Activated naive CD4-positive, alpha-beta T cell treated with anti-CD3 and anti-CD28 coated beads, Interleukin-2, amount 50 U/mL, for 24 hours (primary cell): ENCODE measurements at regions not wholly inside any gene's neighbourhood (a gene's known extent, or its start where the extent isn't known, plus 50 kb on each side); places are given as distances from the start of the nearest gene placed in this dataset.
A peak's percentile ranks its signal among the peaks of the same experiment; 100 is the strongest.

Experiments used
- H3K27ac Mint-ChIP-seq: one replicate; pipeline ENCODE4 v1.8.0; 2021; ENCODE audit warnings: mild to moderate bottlenecking, mixed read lengths
- H3K27me3 Mint-ChIP-seq: one replicate; pipeline ENCODE4 v1.8.0; 2021; ENCODE audit warnings: mixed read lengths
- H3K36me3 Mint-ChIP-seq: one replicate; pipeline ENCODE4 v1.8.0; 2021; ENCODE audit warnings: mixed read lengths
- H3K4me1 Mint-ChIP-seq: one replicate; pipeline ENCODE4 v1.8.0; 2021; ENCODE audit warnings: mixed read lengths
- H3K4me3 Mint-ChIP-seq: one replicate; pipeline ENCODE4 v1.8.0; 2021; ENCODE audit warnings: mild to moderate bottlenecking, mixed read lengths
- H3K9me3 Mint-ChIP-seq: one replicate; pipeline ENCODE4 v1.8.0; 2021; ENCODE audit warnings: mixed read lengths

DNA sequence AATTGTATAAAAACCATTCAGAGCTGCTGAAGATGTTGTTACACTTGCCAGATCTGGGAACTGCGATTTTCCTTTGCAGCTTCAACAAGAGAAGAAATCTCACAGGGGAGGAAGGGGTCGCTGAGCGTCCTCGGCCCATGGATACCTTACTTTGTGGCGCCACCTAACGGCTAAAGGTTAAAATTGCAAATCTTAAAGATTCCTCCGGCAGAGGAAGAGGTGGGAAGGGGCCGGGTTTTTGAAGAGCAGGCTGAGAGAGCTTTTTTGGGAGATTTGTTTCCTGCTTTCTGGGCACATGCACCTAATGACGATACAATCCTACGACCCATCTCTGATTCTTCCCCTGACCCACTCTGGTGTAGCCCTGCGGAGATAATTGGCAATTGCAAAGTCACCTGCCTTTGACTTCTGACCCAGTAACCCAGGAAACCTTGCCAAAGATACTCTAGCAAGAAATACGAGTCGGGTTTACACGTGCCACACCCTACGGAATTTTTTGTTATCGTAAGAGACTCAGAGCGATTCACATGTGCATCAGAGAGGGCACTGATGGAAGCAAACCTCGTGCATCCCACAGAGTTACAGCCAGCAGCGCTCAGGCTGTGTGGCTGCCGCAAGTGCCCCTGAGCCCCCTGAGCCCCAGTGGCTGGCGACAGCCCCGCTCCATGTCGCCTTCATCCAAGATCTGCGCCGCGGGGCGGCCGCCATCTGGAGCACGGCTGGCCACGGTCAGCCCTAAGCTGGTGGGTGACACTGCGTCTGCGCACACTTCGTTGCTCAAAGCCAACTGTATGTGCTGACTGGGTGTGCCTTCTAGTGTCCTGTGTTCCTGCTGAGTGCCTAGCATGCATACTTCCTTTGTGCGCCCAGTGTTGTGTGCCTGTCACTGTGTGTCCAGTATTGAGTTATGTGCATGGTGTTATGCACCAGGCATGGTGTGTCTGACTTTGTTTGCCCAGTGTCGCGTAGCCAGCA lies 55.2 kb upstream of the CHRNA7 start:
- H3K9me3 Mint-ChIP-seq: no peaks in the 10 kb centered on the region
- peaks cover 17% of the 10 kb centered on the region for H3K27me3 Mint-ChIP-seq
- H3K27ac Mint-ChIP-seq: no peak overlapping the region
- H3K4me3 Mint-ChIP-seq: peak overlapping the region; percentile 41
- no peaks in the 10 kb centered on the region for H3K36me3 Mint-ChIP-seq
- H3K4me1 Mint-ChIP-seq: peaks cover 12% of the 10 kb centered on the region

DNA sequence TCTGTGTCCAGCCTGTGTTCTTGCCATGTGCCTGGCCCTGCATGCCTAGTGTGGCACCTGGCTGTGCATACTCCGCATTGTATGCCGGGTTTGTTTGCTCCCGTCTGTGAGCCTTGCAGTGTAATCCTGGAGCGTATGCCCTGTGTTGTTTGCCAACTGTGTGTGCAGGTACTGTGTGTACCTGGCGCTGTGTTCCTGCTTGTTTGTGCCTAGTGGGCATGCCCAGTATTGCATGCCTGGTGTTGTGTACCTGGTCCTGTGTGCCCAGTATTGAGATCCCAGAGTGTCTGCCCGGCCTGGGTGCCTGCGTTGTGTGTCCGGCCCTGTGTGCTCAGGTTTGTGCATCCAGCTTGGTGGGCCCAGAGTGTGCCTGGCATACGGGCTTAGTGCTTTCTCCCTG lies 54.5 kb upstream of the CHRNA7 start:
- Mint-ChIP-seq H3K4me1 (peaks cover 12% of the 10 kb centered on the region), H3K9me3 (no peaks in the 10 kb centered on the region), H3K27ac (no peak overlapping the region), H3K36me3 (no peaks in the 10 kb centered on the region), H3K27me3 (peaks cover 17% of the 10 kb centered on the region), H3K4me3 (no peak overlapping the region)

DNA sequence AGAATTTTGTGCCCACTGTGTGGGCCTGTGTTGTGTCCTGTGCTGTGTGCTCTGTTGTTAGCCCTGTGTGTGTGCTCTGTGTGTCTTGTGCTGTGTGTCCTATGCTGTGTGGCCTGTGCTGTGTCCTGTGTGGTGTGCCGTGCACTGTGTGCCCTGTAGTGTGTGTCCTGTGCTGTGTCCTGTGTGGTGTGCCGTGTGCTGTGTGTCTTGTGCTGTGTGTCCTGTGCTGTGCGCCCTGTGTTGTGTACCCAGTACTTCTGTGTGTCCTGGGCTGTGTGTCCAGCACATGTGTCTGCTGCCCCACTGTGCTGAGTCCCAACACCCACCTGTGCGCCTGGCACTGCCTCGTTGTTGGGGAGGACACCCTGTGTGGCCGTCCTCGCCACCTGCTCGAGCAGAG lies 53.2 kb upstream of the CHRNA7 start:
- no peaks in the 10 kb centered on the region for H3K9me3 Mint-ChIP-seq
- H3K4me1 Mint-ChIP-seq: peaks cover 12% of the 10 kb centered on the region
- no peaks in the 10 kb centered on the region for H3K36me3 Mint-ChIP-seq
- H3K4me3 Mint-ChIP-seq: no peak overlapping the region
- no peak overlapping the region for H3K27ac Mint-ChIP-seq
- peaks cover 16% of the 10 kb centered on the region for H3K27me3 Mint-ChIP-seq

DNA sequence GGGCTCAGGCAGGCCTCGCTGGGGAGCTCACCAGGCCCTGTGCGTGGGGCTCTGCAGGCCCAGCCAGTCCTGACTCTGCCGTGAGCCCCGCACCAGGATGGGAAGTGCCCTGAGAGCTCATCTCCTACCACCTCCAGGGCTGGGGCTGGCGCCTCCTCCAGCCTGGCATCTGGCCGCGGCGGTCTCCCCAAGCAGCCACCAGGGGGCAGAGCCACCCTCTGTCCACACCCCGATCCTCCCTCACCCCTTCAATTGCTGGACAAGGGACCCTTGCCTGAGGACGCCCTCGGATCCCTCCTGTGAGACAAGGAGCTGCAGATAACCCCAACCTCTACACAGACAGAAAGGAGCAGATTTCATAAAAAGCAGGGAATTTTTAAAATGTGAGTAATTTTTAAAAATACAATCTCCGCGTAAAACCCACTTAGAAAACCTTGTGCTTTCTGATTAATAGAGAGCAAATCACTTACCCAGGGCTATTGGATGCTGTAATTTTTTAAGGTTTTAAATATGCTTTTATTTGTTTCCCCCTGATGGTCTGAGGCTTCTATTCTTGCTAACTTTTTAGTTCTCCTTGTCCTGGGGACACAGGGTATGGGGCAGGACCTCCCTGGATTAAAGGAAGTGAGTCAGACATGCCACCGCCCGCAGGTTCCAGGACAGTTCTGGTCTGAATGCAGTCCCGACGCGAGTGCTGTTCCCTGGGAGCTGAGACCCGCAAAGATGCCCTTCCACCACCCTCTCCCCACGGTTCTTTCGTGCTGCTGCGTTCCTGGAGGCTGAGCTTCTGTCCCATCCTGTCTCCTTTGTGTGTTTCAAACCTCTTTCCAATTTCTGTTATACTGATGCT lies 52.3 kb upstream of the CHRNA7 start:
- H3K9me3 Mint-ChIP-seq: no peaks in the 10 kb centered on the region
- no peak overlapping the region for H3K4me3 Mint-ChIP-seq
- no peak overlapping the region for H3K27ac Mint-ChIP-seq
- H3K36me3 Mint-ChIP-seq: no peaks in the 10 kb centered on the region
- H3K4me1 Mint-ChIP-seq: peaks cover 12% of the 10 kb centered on the region
- H3K27me3 Mint-ChIP-seq: peaks cover 16% of the 10 kb centered on the region
